Vagina (tissue), 2 donors: ENCODE measurements at regions not wholly inside any gene's neighbourhood (a gene's known extent, or its start where the extent isn't known, plus 50 kb on each side); places are given as distances from the start of the nearest gene placed in this dataset.
"Not testable (repeated sequence)": the region's sequence is repeated elsewhere in the genome, so short reads cannot be mapped to it uniquely, and the experiment has no call there.

Experiments
- DNase-seq, 2 donors: peaks; one replicate each; pipeline ENCODE4 v3.0.0-alpha.2; 2017; ENCODE audit errors: extremely low spot score in 2 of 2
- H3K27ac ChIP-seq: fragments of 200-600 bp; sonication (generic); one replicate; pipeline ENCODE4 v1.5.1; 2019
- H3K27me3 ChIP-seq: fragments of 200-600 bp; sonication (generic); one replicate; pipeline ENCODE4 v1.5.1; 2019
- H3K36me3 ChIP-seq, 2 donors: fragments of 200-600 bp; sonication (generic); one replicate each; pipeline ENCODE4 v1.5.1; 2017 to 2019
- H3K4me1 ChIP-seq: fragments of 200-600 bp; sonication (generic); one replicate; pipeline ENCODE4 v1.5.1; 2019
- H3K4me3 ChIP-seq, 2 donors: fragments of 200-600 bp; sonication (generic); 1 replicate in 1 of 2; 2 replicates in 1 of 2; pipeline ENCODE4 v1.5.1; 2016 to 2019
- H3K9me3 ChIP-seq: fragments of 200-600 bp; sonication (generic); one replicate; pipeline ENCODE4 v1.5.1; 2019
- POLR2A ChIP-seq, 2 donors: fragments of 450-650 bp; IDR thresholded peaks; one replicate each; pipeline ENCODE4 v1.6.1; 2017; ENCODE audit warnings: antibody characterized with exemption in 2 of 2, mild to moderate bottlenecking in 2 of 2, moderate library complexity in 2 of 2
- POLR2AphosphoS5 ChIP-seq, 2 donors: sonication (generic); formaldehyde crosslinking; IDR thresholded peaks; one replicate each; pipeline ENCODE4 v1.9.0; 2017; ENCODE audit warnings: antibody characterized with exemption in 2 of 2, mild to moderate bottlenecking in 2 of 2, low read depth in 1 of 2; ENCODE audit not compliant: insufficient read depth in 1 of 2
- intact Hi-C: fragments of 100-400 bp; cut with DNase I; formaldehyde crosslinking; loops from one replicate; pipeline ENCODE4 v1.15.1; 2023
- TF ChIP-seq, protein P1 (sequence below), 3 experiments: fragments of 450-650 bp in 2 of 3; fragments of 200-600 bp in 1 of 3; sonication (generic) in 1 of 3; IDR thresholded peaks; one replicate each; pipeline ENCODE4 v1.5.1; 2017 to 2019; ENCODE audit warnings: antibody characterized with exemption in 3 of 3, mild to moderate bottlenecking in 2 of 3, moderate library complexity in 2 of 3

DNA sequence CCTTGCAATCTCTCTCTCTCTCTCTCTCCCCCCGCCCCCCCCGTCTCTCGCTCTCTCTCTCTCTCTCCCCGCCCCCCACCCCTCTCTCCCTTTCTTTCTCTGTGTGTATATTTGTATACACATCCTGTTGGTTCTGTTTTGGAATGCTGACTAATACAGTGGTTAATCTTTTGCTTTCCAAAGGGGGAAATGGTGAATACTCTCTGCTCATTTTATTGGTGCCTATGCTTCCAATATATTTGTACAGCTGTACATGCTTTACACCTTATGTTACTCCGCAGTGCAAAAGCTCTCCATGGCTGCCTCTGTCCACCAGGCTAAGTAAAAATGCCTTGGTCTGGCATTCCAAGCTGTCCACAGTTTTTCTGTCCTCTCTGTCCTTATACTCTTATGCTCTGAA is 158.8 kb downstream of the RBMX2 start:
- TF ChIP-seq POLR2AphosphoS5 (IDR thresholded peaks at IDR 0.05; ENCODE audit: insufficient read depth in 1 of 2, low read depth in 1 of 2), result no peak
- Histone ChIP-seq H3K9me3 (no peaks in the 10 kb centered on the region), H3K4me3 (no peak overlapping the region), H3K27ac (no peak overlapping the region), H3K4me1 (no peaks in the 10 kb centered on the region), H3K27me3 (no peaks in the 10 kb centered on the region), H3K36me3 (no peaks in the 10 kb centered on the region)
- intact Hi-C loops, result no loop called here
- DNase-seq, result no peak

DNA sequence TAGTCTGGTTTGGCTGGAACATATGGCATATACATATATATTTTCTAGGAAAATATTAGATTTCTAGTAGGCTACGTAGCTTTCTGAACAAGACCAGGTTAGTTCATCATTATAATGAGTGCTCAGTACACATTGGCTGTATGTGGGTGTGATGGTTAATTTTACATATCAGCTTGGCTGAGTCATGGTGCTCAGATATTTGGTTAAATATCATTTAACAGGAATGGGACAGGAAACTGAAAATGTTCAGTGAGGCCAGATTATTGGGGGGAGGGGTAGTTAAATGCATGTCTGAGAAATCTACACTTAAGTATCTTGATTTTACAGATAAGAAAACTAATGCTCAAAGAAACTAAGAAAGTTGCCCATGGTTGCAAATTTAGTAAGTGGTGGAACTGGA is 160.1 kb downstream of the RBMX2 start:
- Histone ChIP-seq H3K4me3 (no peak overlapping the region), H3K9me3 (no peaks in the 10 kb centered on the region), H3K27me3 (no peaks in the 10 kb centered on the region), H3K27ac (no peak overlapping the region), H3K36me3 (no peaks in the 10 kb centered on the region), H3K4me1 (no peaks in the 10 kb centered on the region)
- no peak for TF ChIP-seq POLR2A (IDR thresholded peaks at IDR 0.05)
- TF ChIP-seq, protein P1, sequence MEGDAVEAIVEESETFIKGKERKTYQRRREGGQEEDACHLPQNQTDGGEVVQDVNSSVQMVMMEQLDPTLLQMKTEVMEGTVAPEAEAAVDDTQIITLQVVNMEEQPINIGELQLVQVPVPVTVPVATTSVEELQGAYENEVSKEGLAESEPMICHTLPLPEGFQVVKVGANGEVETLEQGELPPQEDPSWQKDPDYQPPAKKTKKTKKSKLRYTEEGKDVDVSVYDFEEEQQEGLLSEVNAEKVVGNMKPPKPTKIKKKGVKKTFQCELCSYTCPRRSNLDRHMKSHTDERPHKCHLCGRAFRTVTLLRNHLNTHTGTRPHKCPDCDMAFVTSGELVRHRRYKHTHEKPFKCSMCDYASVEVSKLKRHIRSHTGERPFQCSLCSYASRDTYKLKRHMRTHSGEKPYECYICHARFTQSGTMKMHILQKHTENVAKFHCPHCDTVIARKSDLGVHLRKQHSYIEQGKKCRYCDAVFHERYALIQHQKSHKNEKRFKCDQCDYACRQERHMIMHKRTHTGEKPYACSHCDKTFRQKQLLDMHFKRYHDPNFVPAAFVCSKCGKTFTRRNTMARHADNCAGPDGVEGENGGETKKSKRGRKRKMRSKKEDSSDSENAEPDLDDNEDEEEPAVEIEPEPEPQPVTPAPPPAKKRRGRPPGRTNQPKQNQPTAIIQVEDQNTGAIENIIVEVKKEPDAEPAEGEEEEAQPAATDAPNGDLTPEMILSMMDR (IDR thresholded peaks at IDR 0.05), result no peak
- no peak for DNase-seq
- intact Hi-C loops, result no loop called here

DNA sequence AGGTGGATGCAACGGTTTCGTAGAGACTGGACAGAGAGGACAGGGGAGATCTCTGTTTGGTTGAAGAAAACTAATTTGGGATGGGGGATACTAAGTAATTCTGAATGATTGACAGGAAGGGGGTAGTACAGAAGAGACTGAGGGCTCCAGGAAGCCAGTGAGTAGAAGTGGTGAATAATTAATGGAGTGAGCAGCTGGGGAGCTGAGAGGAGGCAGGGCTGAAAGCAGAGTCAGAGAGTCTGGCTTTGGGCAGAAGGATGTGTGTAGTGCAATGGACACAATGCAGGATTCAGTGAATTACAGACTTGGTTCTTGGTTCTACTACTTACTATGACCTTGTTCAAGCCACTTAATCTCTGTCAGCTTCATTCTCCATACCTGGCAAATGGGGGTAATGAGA is 161.7 kb downstream of the RBMX2 start:
- intact Hi-C loops, result no loop called here
- TF ChIP-seq, protein P1 (IDR thresholded peaks at IDR 0.05), result no peak
- TF ChIP-seq POLR2AphosphoS5 (IDR thresholded peaks at IDR 0.05; ENCODE audit: insufficient read depth in 1 of 2, low read depth in 1 of 2) (no peak), POLR2A (IDR thresholded peaks at IDR 0.05) (no peak)
- H3K9me3 ChIP-seq, result no peaks in the 10 kb centered on the region
- H3K4me3 ChIP-seq, result no peak overlapping the region
- no peaks in the 10 kb centered on the region for H3K36me3 ChIP-seq
- H3K4me1 ChIP-seq, result no peaks in the 10 kb centered on the region
- no peak overlapping the region for H3K27ac ChIP-seq
- no peak for DNase-seq
- no peaks in the 10 kb centered on the region for H3K27me3 ChIP-seq

DNA sequence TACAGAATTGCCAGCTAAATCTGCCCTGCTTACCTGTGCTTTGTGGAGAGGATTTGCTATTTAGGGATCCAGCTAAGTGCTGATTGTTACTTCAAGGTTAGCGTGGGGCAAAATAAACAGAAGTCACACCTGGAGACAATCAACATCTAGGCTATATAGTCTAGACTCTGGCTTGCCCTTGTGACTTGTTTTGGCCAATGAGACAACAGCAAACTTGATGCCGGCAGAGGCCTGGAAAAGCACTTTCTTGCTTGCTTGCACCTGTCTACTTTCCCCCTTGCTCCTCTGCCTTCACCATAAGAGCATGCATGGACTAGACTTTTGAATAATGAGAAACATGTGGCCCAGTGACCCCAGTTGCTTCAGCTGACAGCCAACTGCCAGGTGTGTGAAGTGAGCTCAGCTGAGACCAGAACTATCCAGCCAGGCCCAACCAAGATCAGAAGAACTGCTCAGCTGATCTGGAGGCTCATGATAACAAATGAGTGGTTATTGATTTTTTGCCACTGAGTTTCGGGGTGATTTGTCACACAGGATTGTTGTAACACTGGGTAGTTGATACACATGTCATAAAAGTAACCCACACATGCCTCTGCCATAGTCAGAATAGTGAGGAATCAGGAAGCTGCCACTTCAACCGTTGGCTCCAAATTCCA is 164.4 kb downstream of the RBMX2 start:
- no peak for TF ChIP-seq POLR2A (IDR thresholded peaks at IDR 0.05)
- TF ChIP-seq POLR2AphosphoS5 (IDR thresholded peaks at IDR 0.05; ENCODE audit: insufficient read depth in 1 of 2, low read depth in 1 of 2), result no peak
- TF ChIP-seq, protein P1 (IDR thresholded peaks at IDR 0.05), result no peak
- H3K36me3 ChIP-seq, result no peaks in the 10 kb centered on the region
- no peaks in the 10 kb centered on the region for H3K4me1 ChIP-seq
- DNase-seq, result no peak
- H3K9me3 ChIP-seq, result no peaks in the 10 kb centered on the region
- no peak overlapping the region for H3K4me3 ChIP-seq
- H3K27ac ChIP-seq, result no peak overlapping the region
- intact Hi-C loops, result no loop called here
- H3K27me3 ChIP-seq, result no peaks in the 10 kb centered on the region

DNA sequence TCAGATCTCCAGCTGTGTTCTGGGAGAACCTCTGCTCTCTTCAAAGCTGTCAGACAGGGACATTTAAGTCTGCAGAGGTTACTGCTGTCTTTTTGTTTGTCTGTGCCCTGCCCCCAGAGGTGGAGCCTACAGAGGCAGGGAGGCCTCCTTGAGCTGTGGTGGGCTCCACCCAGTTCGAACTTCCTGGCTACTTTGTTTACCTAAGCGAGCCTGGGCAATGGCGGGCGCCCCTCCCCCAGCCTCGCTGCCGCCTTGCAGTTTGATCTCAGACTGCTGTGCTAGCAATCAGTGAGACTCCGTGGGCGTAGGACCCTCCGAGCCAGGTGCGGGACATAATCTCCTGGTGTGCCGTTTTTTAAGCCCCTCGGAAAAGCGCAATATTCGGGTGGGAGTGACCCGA is 171.2 kb downstream of the RBMX2 start:
- H3K4me3 ChIP-seq, intact Hi-C loops, H3K4me1 ChIP-seq, DNase-seq, H3K36me3 ChIP-seq, H3K27me3 ChIP-seq, H3K9me3 ChIP-seq, H3K27ac ChIP-seq: not testable (repeated sequence)
